Prostate gland (tissue), 2 donors: ENCODE measurements at regions not wholly inside any gene's neighbourhood (a gene's known extent, or its start where the extent isn't known, plus 50 kb on each side); places are given as distances from the start of the nearest gene placed in this dataset.

Experiments used
- CTCF ChIP-seq, 4 experiments: fragments of 200-600 bp in 2 of 4; fragments of 450-650 bp in 2 of 4; sonication (generic) in 2 of 4; IDR thresholded peaks; 1 replicate in 3 of 4; 2 replicates in 1 of 4; pipeline ENCODE4 v1.5.1; 2016 to 2019; ENCODE audit warnings: antibody characterized with exemption in 4 of 4, mild to moderate bottlenecking in 2 of 4, moderate library complexity in 2 of 4
- POLR2AphosphoS5 ChIP-seq: sonication (generic); formaldehyde crosslinking; IDR thresholded peaks from one replicate; pipeline ENCODE4 v1.6.1; 2017; ENCODE audit warnings: antibody characterized with exemption

GRCh38 chrX:39125834-39126233, 324.6 kb downstream of the MID1IP1 start:
- TF ChIP-seq CTCF (IDR thresholded peaks at IDR 0.05), result no peak
- no peak for TF ChIP-seq POLR2AphosphoS5
